Neural crest cell (in vitro differentiated cells): ENCODE measurements at regions not wholly inside any gene's neighbourhood (a gene's known extent, or its start where the extent isn't known, plus 50 kb on each side); places are given as distances from the start of the nearest gene placed in this dataset.

Experiments used
- DNase-seq: peaks from one replicate; pipeline ENCODE4 v3.0.0; 2021; ENCODE audit warnings: low read depth, mixed read lengths, low spot score
- H3K27ac Mint-ChIP-seq: one replicate; pipeline ENCODE4 v1.8.0; 2021; ENCODE audit warnings: mild to moderate bottlenecking, mixed read lengths; ENCODE audit not compliant: unreplicated experiment
- H3K27me3 Mint-ChIP-seq: 2 replicates; pipeline ENCODE4 v1.8.0; 2021; ENCODE audit warnings: low read depth, mild to moderate bottlenecking, mixed read lengths
- H3K36me3 Mint-ChIP-seq: 2 replicates; pipeline ENCODE4 v1.8.0; 2021; ENCODE audit warnings: low read depth, mild to moderate bottlenecking, mixed read lengths
- H3K4me1 Mint-ChIP-seq: 2 replicates; pipeline ENCODE4 v1.8.0; 2021; ENCODE audit warnings: mixed read lengths
- H3K4me3 Mint-ChIP-seq: one replicate; pipeline ENCODE4 v1.8.0; 2021; ENCODE audit warnings: mild to moderate bottlenecking, mixed read lengths
- H3K9me3 Mint-ChIP-seq: 2 replicates; pipeline ENCODE4 v1.8.0; 2021; ENCODE audit warnings: mixed read lengths
- TF ChIP-seq, protein P1 (sequence below): fragments of 200-600 bp; sonication (generic); conservative IDR thresholded peaks from 2 replicates; pipeline ENCODE4 v1.5.0; 2021; ENCODE audit warnings: antibody characterized with exemption, mild to moderate bottlenecking

DNA sequence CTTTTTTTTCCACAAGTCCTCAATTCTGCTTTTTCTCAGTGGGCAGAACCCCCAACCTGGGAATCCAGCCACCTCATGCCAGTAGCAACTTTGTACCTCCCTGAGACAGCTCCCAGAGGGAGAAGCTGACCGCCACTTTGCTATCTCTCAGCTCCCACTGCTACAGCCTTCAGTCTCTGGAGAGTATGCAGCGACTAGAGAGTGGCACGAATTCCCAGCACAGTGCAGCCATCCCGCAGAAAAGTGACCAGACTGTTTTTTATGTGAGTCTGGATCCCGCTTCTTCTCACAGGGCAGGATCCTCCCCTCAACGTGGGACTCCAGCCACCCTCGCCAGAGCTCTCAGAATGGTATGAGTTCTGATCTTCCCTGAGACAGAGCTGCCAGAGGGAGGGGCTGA lies 1234.6 kb downstream of the FAM133A start:
- Mint-ChIP-seq H3K36me3 (no peaks in the 10 kb centered on the region), H3K4me3 (no peak overlapping the region), H3K4me1 (no peaks in the 10 kb centered on the region), H3K9me3 (no peaks in the 10 kb centered on the region), H3K27ac (no peak overlapping the region), H3K27me3 (no peaks in the 10 kb centered on the region)
- TF ChIP-seq, protein P1, sequence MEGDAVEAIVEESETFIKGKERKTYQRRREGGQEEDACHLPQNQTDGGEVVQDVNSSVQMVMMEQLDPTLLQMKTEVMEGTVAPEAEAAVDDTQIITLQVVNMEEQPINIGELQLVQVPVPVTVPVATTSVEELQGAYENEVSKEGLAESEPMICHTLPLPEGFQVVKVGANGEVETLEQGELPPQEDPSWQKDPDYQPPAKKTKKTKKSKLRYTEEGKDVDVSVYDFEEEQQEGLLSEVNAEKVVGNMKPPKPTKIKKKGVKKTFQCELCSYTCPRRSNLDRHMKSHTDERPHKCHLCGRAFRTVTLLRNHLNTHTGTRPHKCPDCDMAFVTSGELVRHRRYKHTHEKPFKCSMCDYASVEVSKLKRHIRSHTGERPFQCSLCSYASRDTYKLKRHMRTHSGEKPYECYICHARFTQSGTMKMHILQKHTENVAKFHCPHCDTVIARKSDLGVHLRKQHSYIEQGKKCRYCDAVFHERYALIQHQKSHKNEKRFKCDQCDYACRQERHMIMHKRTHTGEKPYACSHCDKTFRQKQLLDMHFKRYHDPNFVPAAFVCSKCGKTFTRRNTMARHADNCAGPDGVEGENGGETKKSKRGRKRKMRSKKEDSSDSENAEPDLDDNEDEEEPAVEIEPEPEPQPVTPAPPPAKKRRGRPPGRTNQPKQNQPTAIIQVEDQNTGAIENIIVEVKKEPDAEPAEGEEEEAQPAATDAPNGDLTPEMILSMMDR: no peak
- no peak for DNase-seq

DNA sequence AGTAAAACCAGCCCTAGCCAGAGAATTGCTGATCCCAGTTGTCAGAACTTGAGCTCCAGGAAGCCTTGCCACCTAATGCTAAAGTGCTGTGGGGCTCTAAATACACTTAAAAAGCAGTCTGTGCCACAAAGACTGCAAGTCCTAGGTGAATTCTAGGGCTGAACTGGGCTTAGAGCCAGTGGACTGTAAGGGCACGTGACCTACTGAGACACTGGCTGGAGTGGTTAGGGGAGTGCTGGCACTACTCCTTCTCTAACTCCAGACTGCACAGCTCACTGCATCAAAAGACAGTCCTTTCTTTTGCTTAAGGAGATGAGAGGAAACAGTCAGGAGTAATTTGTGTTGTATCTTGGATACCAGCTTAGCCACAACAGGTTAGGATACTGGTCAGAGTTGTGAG lies 1240.2 kb downstream of the FAM133A start:
- no peak for DNase-seq
- TF ChIP-seq, protein P1: no peak
- Mint-ChIP-seq H3K36me3 (no peaks in the 10 kb centered on the region), H3K9me3 (no peaks in the 10 kb centered on the region), H3K4me1 (no peaks in the 10 kb centered on the region), H3K27ac (no peak overlapping the region), H3K4me3 (no peak overlapping the region), H3K27me3 (no peaks in the 10 kb centered on the region)

DNA sequence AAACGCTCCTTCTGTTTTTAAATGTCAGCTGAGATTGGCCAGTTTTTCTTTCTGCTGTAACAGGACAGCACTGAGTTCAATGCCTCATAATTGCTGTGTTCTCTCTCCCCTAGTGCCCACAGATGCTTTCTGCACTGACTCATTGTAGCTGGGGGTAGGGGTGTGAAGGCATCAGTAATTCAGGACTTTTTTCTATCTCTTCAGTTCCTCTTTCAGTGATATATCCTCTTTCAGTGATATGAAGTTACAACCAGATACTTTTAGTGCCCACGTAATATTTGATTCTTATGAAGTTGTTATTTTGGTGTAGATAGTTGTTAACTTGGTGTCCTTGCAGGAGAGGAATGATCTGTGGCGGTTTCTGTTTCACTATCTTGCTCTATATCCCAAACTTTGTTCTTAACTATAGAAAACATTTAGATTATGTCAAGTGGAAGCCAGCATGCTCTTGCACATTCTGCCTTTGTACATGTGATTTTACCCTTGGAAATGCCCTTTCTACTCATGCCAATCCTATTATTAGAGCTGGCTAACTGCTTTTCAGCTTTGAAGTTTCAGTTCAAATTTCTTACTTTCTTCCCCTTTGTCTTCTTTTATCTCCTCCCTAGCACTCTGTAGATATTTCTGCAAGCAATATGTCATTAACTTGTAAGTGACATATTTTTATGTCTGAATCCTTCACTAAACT lies 1258.4 kb downstream of the FAM133A start:
- Mint-ChIP-seq H3K27ac (no peak overlapping the region), H3K36me3 (peaks cover 4% of the 10 kb centered on the region), H3K4me1 (no peaks in the 10 kb centered on the region), H3K4me3 (no peak overlapping the region), H3K9me3 (peaks cover 7% of the 10 kb centered on the region), H3K27me3 (no peaks in the 10 kb centered on the region)
- DNase-seq: no peak
- TF ChIP-seq, protein P1: no peak

DNA sequence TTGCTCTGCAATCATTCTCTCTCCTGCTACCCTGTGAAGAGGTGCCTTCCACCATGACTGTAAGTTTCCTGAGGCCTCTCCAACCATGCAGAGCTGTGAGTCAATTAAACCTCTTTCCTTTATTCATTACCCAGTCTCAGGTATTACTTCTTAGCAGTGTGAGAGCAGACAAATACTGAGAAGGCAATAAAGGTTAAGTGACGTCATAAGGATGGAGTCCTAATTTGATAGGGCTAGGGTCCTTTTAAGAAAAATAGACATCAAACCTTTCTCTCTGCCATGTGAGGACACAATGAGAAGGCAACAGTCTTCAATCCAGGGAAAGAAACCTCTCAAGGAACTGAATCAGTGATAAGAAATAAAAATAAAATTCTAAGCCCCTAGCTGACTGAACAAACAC lies 1262.7 kb downstream of the FAM133A start:
- TF ChIP-seq, protein P1: no peak
- Mint-ChIP-seq H3K4me3 (no peak overlapping the region), H3K9me3 (peaks cover 7% of the 10 kb centered on the region), H3K4me1 (no peaks in the 10 kb centered on the region), H3K27me3 (no peaks in the 10 kb centered on the region), H3K36me3 (peaks cover 4% of the 10 kb centered on the region), H3K27ac (no peak overlapping the region)
- no peak for DNase-seq

DNA sequence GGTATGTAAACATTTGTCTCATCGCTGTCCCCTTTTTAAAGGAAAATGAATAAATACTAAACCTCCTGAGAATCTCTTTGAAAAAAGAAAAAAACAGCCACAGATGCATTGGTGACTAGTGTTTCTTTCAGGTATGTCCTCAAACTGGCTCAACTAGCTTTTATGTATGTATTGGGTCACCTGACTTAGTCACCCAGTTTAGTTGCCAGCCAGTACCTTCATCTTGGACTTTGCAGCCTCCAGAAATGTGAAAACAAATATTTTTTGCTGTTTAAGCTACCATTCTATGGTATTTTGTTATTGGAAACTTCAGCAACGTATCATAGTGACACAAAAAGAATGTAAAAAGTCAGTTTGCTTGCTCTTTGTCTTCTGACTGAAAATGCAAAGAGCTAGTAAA lies 1263.5 kb downstream of the FAM133A start:
- Mint-ChIP-seq H3K27me3 (no peaks in the 10 kb centered on the region), H3K4me3 (no peak overlapping the region), H3K36me3 (peaks cover 4% of the 10 kb centered on the region), H3K27ac (no peak overlapping the region), H3K4me1 (no peaks in the 10 kb centered on the region), H3K9me3 (peaks cover 11% of the 10 kb centered on the region)
- DNase-seq: no peak
- TF ChIP-seq, protein P1: no peak
